ENCODE measurements at regions not wholly inside any gene's neighbourhood (a gene's known extent, or its start where the extent isn't known, plus 50 kb on each side); places are given as distances from the start of the nearest gene placed in this dataset.
"Not testable (repeated sequence)": the region's sequence is repeated elsewhere in the genome, so short reads cannot be mapped to it uniquely, and the experiment has no call there.

DNA sequence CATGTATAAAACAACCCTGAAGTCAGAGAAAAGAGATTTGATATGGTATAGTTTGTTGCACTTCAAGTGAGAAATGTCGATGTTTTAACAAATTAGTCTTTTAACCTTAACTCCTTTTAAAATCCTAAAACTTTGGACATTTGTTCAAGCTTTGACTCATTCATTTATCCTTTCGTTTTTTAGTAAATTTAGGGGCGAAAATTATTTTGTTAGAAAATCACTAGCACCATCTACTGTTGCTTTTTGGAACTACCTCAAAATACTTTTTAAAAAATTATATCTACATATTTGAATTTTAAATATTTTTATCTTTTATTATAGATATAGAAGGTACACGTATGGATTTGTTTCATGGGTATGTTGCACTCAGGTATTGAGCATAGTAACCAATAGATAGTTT, 165.1 kb upstream of the POF1B start:
- no peak overlapping the region for H3K4me3 ChIP-seq (replicated peaks; ENCODE audit: low read depth, low read length)
- TF ChIP-seq, protein P1, sequence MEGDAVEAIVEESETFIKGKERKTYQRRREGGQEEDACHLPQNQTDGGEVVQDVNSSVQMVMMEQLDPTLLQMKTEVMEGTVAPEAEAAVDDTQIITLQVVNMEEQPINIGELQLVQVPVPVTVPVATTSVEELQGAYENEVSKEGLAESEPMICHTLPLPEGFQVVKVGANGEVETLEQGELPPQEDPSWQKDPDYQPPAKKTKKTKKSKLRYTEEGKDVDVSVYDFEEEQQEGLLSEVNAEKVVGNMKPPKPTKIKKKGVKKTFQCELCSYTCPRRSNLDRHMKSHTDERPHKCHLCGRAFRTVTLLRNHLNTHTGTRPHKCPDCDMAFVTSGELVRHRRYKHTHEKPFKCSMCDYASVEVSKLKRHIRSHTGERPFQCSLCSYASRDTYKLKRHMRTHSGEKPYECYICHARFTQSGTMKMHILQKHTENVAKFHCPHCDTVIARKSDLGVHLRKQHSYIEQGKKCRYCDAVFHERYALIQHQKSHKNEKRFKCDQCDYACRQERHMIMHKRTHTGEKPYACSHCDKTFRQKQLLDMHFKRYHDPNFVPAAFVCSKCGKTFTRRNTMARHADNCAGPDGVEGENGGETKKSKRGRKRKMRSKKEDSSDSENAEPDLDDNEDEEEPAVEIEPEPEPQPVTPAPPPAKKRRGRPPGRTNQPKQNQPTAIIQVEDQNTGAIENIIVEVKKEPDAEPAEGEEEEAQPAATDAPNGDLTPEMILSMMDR (IDR thresholded peaks at IDR 0.05; ENCODE audit: low read depth, low read length, missing control alignments): no peak
- no peak for DNase-seq (ENCODE audit: extremely low read depth, low read depth)

DNA sequence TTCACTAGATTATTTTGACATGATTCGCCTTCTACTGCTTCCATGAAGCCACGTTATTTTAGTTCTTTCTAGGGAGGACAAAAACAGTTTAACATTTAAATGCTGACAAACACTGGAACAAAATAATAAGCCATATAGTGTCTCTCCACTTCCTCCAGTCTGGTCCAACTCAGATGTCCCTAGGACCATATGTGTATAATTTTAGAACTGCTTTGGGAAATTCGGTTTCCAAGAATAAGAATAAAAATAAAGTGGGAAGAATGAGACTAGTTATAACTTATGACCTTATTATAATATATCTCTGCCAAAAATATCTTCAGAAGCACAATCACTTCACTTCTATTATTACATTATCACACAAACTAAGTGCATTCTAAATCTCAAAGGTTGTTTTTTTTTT, 164.4 kb upstream of the POF1B start:
- DNase-seq (ENCODE audit: extremely low read depth, low read depth): no peak
- TF ChIP-seq, protein P1 (IDR thresholded peaks at IDR 0.05; ENCODE audit: low read depth, low read length, missing control alignments): no peak
- H3K4me3 ChIP-seq (replicated peaks; ENCODE audit: low read depth, low read length): no peak overlapping the region

DNA sequence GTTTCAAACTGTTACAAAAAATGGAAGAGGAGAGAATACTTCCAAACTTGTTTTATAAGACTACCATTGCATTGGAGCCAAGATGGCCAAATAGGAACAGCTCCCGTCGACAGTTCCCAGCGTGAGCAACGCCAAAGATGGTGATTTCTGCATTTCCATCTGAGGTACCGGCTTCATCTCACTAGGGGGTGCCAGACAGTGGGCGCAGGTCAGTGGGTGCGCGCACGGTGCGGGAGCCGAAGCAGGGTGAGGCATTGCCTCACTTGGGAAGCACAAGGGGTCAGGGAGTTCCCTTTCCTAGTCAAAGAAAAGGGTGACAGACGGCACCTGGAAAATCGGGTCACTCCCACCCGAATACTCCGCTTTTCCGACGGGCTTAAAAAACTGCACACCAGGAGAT, 149.7 kb upstream of the POF1B start:
- not testable (repeated sequence) for H3K4me3 ChIP-seq (replicated peaks; ENCODE audit: low read depth, low read length); DNase-seq (ENCODE audit: extremely low read depth, low read depth)

DNA sequence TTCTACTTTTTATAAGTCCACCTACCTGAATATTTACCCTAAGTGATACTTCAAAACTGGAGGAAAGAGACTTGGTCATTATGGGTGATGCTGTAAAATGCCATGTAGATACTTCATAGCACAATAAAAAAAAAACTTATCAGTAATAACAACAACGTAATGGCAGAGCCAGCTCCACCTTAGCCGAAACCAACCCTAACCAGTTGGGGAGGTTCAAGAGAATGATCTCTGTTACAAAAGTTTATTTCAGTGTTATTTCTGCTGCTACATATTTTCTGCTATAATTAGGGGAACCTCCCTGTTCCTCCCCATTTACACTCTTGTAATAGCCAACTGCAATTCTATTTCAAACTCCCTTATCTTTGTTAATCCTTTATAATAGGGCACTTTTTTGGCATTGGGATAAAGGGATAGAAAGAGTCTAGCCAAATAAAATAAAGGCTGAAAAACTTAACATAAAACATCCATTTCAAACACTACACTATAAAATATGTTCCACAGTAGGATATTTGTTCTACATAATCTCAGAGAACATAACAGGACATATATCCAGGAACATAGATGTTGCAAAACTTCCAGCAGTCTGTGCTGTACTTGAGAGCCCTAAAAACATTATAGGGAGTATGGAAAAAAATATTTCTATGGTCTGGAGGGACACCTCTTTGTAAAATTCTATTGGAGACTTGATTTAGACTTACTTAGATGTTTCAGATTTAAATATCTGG, 138.7 kb upstream of the POF1B start:
- H3K4me3 ChIP-seq (replicated peaks; ENCODE audit: low read depth, low read length): no peak overlapping the region
- TF ChIP-seq, protein P1 (IDR thresholded peaks at IDR 0.05; ENCODE audit: low read depth, low read length, missing control alignments): no peak

DNA sequence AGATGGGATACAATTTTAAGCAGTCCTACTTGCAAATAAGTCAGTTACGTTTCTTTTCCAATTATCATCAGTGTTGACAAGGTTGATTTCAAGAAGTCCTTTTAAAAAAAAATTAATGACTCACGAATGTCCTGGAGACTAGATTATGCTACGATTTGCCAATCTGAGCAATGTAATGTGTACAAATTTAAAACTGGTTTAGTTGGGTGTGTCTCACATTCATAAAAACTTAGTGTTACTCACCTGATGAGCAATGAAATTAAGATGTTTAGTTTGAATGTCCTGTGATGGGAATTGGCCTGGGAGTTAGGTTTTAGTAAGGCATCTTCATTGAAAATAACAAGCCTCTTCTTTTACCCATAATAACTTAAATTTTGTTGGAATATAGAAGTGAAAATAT, 136.7 kb upstream of the POF1B start:
- TF ChIP-seq, protein P1 (IDR thresholded peaks at IDR 0.05; ENCODE audit: low read depth, low read length, missing control alignments): no peak
- DNase-seq (ENCODE audit: extremely low read depth, low read depth): no peak
- H3K4me3 ChIP-seq (replicated peaks; ENCODE audit: low read depth, low read length): no peak overlapping the region

More for the DNA sequence above, 138.7 kb upstream of the POF1B start:
- no peak for DNase-seq (ENCODE audit: extremely low read depth, low read depth)

DNA sequence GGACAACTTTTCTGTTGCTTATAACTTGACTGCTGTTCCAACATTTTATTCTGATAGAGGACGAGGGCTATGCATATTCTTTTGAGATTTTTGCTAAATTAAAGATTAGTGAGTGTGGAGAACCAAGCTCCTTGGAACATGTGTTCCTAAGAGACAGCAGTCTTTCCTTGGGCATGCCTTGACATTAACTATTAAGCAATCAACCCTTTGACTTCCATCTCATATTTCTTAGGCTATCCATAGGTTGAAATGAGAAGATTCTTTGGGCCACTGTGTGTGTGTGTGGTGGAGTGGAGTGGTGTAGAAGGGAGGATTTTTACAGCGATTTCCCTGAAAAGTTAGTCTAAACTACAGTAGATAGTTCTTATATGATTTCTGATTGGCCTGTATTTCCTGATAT, 127.4 kb upstream of the POF1B start:
- no peak for DNase-seq (ENCODE audit: extremely low read depth, low read depth)
- TF ChIP-seq, protein P1 (IDR thresholded peaks at IDR 0.05; ENCODE audit: low read depth, low read length, missing control alignments): no peak
- H3K4me3 ChIP-seq (replicated peaks; ENCODE audit: low read depth, low read length): no peak overlapping the region

DNA sequence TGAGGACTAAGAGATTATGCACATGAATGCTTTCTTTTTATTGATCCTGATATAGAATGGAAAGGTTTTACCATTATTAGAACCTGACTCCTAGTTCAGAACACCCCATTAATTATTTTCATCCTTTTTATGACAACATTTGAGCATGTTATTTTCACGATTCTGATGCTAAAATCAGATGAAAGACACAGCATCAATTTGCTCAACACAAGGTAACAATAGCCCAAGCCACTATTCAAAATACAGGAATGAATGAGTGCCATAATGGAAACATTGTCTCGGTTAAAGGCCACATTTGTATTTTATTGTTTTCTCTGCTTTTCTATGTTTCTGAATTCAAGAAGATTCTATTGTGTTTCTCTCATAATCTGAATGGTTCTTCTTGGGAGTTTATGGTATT, 126.3 kb upstream of the POF1B start:
- TF ChIP-seq, protein P1 (IDR thresholded peaks at IDR 0.05; ENCODE audit: low read depth, low read length, missing control alignments): no peak

More for the DNA sequence above, 126.3 kb upstream of the POF1B start:
- no peak for DNase-seq (ENCODE audit: extremely low read depth, low read depth)
- H3K4me3 ChIP-seq (replicated peaks; ENCODE audit: low read depth, low read length): no peak overlapping the region
